Heart left ventricle (tissue), 16 donors: ENCODE measurements at regions not wholly inside any gene's neighbourhood (a gene's known extent, or its start where the extent isn't known, plus 50 kb on each side); places are given as distances from the start of the nearest gene placed in this dataset.

Experiments
- ATAC-seq, 4 donors: fragments of 200-7000 bp; cut with Tn5 transposase; one replicate each; pipeline ENCODE4 v1.9.1; 2020 to 2022; ENCODE audit warnings: moderate library complexity in 4 of 4, mild to moderate bottlenecking in 3 of 4, moderate number of reproducible peaks in 1 of 4
- DNase-seq, 5 donors: peaks; one replicate each; pipeline ENCODE4 v3.0.0-alpha.2; 2020
- H3K27ac ChIP-seq, 12 donors: fragments of 200-600 bp; sonication (generic) in 4 of 12; one replicate each; pipeline versions ENCODE4 v1.5.0 to v1.8.0; 2016 to 2022; ENCODE audit warnings: mild to moderate bottlenecking in 2 of 12
- H3K27me3 ChIP-seq, 9 donors: fragments of 200-600 bp; sonication (generic) in 2 of 9; one replicate each; pipeline versions ENCODE4 v1.5.1 to v1.8.0; 2016 to 2022; ENCODE audit warnings: mild to moderate bottlenecking in 3 of 9
- H3K36me3 ChIP-seq, 9 donors: fragments of 200-600 bp; sonication (generic) in 2 of 9; one replicate each; pipeline versions ENCODE4 v1.5.0 to v1.8.0; 2018 to 2022; ENCODE audit warnings: mild to moderate bottlenecking in 2 of 9
- H3K4me1 ChIP-seq, 12 donors: fragments of 200-600 bp; sonication (generic) in 4 of 12; one replicate each; pipeline versions ENCODE4 v1.5.0 to v1.8.0; 2016 to 2022; ENCODE audit warnings: mild to moderate bottlenecking in 3 of 12
- H3K4me3 ChIP-seq, 12 donors: fragments of 200-600 bp; sonication (generic) in 4 of 12; one replicate each; pipeline versions ENCODE4 v1.5.0 to v1.8.0; 2017 to 2022; ENCODE audit warnings: mild to moderate bottlenecking in 9 of 12, moderate library complexity in 4 of 12
- H3K9me3 ChIP-seq, 12 donors: fragments of 200-600 bp; sonication (generic) in 4 of 12; one replicate each; pipeline versions ENCODE4 v1.5.0 to v1.8.0; 2016 to 2022; ENCODE audit warnings: mild to moderate bottlenecking in 1 of 12
- POLR2A ChIP-seq, 2 donors: fragments of 450-650 bp; IDR thresholded peaks; one replicate each; pipeline ENCODE4 v1.6.1; 2017; ENCODE audit warnings: antibody characterized with exemption in 2 of 2, mild to moderate bottlenecking in 2 of 2, moderate library complexity in 2 of 2
- WGBS, 4 donors: extraction: QIAGEN DNeasy Blood & Tissue Kit in 2 of 4; methylation state at CpG; one replicate each; pipeline versions ENCODE4 v1.1.5 to v1.1.7; 2013 to 2018; 5-methylcytosine and 5-hydroxymethylcytosine counted together
- intact Hi-C, 10 donors: fragments of 100-400 bp; cut with DNase I; formaldehyde crosslinking; loops; one replicate each; pipeline versions ENCODE4 v1.11.1 to v1.14.2; 2022
- TF ChIP-seq, protein P1 (sequence below), 12 donors: fragments of 200-600 bp; sonication (generic) in 4 of 12; IDR thresholded peaks; one replicate each; pipeline versions ENCODE4 v1.5.0 to v1.8.0; 2018 to 2022; ENCODE audit warnings: antibody characterized with exemption in 12 of 12, mild to moderate bottlenecking in 5 of 12
- donor health status: ischemic (EF 13 %, LVEDD 7.1; RV severe dilation, severe dysfunction).
- donor health status: healthy with polysubstance abuse.
- donor health status: DM: no; HTN: yes; CAD: no.
- donor health status: DM: no; HTN: no; CAD: no.
- donor health status: ischemic (EF 25% LVEDD 6.9; RV normal size, moderate dysfunction).
- donor health status: ischemic (EF 25% LVEDD 5.7; RV mildly dilated, moderate dysfunction).
- donor health status: healthy.
- donor health status: DM: yes; HTN: yes; CAD: no.
- donor health status: ischemic (EF 35%, LVEDD 5.7; RV mildly dilated, moderate dysfunction).
- donor health status: nonischemic (EF 11% LVEDD 7.7; RV severe dilation, severe dysfunction).
- donor health status: DM: yes; HTN: yes; CAD: no.
- donor health status: PGD.
- donor health status: ischemic (EF 29% LVEDD 5.4; RV normal size, mild dysfunction).
- donor health status: nonischemic (EF 23%, LVEDD 6.1; RV moderate dilation, normal function).

DNA sequence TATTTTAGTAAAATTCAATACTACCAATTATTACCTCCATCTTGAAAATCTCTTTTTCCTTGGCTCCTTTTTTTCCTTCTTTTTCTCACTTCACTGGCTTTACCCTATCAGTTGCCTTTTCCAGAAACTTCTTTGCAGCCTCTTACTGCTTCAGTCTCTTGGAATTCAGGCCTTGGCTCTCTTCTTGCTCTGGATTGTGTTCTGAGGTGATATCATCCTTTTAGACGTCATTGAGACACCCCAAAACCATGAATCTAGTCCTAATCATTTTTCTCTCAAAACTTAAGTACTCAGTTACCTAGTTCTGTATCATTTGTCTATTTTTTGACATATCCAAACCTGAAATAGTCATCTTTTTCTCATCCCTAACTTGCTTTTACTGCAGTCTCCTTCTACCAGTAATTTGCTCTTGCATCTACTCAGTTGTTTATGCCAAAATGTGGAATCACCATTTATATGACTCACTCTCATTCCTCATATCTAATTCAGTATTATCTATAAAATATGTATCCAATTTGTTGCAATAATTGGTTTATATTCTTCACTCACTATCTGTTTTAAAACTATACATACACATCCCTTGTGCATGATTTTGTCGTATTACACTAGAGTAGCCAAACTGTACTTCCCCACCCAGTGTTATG lies 703.2 kb upstream of the CCDC54 start:
- no peak overlapping the region for H3K27ac ChIP-seq
- H3K4me1 ChIP-seq: no peaks in the 10 kb centered on the region
- H3K27me3 ChIP-seq: no peaks in the 10 kb centered on the region
- no peaks in the 10 kb centered on the region for H3K9me3 ChIP-seq
- TF ChIP-seq, protein P1, sequence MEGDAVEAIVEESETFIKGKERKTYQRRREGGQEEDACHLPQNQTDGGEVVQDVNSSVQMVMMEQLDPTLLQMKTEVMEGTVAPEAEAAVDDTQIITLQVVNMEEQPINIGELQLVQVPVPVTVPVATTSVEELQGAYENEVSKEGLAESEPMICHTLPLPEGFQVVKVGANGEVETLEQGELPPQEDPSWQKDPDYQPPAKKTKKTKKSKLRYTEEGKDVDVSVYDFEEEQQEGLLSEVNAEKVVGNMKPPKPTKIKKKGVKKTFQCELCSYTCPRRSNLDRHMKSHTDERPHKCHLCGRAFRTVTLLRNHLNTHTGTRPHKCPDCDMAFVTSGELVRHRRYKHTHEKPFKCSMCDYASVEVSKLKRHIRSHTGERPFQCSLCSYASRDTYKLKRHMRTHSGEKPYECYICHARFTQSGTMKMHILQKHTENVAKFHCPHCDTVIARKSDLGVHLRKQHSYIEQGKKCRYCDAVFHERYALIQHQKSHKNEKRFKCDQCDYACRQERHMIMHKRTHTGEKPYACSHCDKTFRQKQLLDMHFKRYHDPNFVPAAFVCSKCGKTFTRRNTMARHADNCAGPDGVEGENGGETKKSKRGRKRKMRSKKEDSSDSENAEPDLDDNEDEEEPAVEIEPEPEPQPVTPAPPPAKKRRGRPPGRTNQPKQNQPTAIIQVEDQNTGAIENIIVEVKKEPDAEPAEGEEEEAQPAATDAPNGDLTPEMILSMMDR (IDR thresholded peaks at IDR 0.05): no peak
- no peak for TF ChIP-seq POLR2A (IDR thresholded peaks at IDR 0.05)
- H3K4me3 ChIP-seq: no peak overlapping the region
- ATAC-seq (no peak), DNase-seq (no peak)
- intact Hi-C loops: no loop called here
- H3K36me3 ChIP-seq: no peaks in the 10 kb centered on the region
- WGBS, 4 donors: 74 to 80% (median 76%) methylated on average over 2 of the region's 2 CpGs

DNA sequence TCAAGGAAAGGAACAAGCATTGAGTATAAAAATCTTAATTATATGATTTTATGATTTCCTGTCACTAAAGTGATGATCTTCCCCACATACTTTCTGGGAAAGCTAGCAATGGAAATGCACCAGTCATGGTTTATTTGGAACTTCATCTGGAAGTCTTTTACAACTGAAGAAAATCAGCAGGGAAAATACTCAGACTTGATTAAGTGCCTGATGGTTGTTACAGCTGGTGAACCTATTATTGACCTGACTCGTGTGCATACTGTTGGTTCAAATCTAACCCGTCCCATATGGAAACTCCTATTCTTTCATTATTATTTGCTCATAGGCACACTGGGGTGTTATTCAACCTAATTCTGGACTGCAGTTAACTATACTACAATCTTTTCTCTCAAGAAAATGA lies 701.8 kb upstream of the CCDC54 start:
- 65 to 77% (median 73%) methylated on average over 2 of the region's 2 CpGs for WGBS, 4 donors
- ATAC-seq (no peak), DNase-seq (no peak)
- H3K4me1 ChIP-seq: no peaks in the 10 kb centered on the region
- H3K4me3 ChIP-seq: no peak overlapping the region
- no peaks in the 10 kb centered on the region for H3K36me3 ChIP-seq
- intact Hi-C loops: no loop called here
- H3K9me3 ChIP-seq: no peaks in the 10 kb centered on the region
- no peaks in the 10 kb centered on the region for H3K27me3 ChIP-seq
- no peak overlapping the region for H3K27ac ChIP-seq
- TF ChIP-seq, protein P1 (IDR thresholded peaks at IDR 0.05): no peak
- no peak for TF ChIP-seq POLR2A (IDR thresholded peaks at IDR 0.05)

DNA sequence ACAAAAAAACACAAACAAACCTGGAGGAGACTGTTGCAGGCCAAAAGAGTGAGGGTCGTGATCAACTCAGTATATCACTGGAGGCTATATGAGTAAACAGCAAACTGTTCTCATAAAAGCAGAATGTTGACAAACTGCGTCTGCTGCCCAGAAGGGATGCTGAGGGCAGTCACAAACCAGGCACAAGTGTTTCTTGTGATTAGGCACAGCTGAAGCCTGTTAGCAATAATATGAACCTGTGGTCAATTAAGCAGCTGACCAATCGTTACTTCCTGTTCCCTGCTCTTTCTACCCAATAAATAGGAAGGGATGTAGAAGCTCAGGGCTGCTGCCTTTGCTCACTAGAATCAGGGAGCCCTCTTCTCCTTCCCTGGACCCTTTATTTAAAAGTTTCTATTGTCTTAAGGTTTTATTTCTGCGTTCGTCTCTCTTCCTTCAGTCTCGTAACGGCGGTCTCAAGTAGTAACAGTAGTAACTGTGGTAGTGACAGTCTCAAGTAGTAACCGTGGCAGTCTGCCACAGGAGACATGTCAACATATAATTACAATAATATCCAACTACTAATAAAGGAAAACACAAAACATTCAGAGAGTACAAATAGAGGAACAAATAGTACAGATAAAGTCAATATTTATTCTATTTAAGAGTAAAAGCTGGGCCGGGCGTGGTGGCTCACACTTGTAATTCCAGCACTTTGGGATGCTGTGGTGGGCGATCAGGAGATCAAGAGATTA lies 698.4 kb upstream of the CCDC54 start:
- WGBS, 4 donors: 86 to 88% (median 87%) methylated on average over 12 of the region's 12 CpGs
- intact Hi-C loops: no loop called here

DNA sequence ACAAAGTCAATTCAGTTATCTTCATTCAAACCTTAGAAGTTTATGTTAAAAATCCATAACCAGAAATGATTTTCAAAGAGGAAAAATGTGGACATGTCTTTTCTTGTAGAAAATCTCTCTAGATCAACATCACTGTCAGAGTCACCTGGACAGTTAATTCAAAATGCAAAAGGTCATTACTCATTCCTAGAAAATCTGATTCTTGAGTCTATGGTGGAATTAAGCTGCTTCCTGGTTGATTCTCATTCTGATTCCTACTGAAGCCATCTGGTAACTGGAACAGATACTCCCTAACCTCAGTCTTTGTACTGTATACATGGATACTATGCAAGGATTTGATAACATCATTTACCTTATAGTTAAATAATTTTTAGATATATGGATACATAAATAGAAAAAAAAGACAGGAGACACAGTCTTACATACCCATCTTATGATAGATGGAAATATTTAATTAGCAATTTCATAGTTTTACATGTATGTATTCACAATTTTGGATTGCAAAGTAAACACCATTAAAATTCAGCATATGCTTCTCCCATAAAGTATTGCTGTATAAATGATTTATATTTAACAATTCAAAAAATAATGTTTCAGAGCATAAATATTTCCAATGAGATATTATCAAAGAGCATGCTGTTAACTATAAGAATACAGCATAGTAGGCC lies 693.2 kb upstream of the CCDC54 start:
- H3K36me3 ChIP-seq: no peaks in the 10 kb centered on the region
- no peak overlapping the region for H3K4me3 ChIP-seq
- TF ChIP-seq, protein P1 (IDR thresholded peaks at IDR 0.05): no peak
- no peak for TF ChIP-seq POLR2A (IDR thresholded peaks at IDR 0.05)
- intact Hi-C loops: no loop called here
- no peak for DNase-seq
- no peak overlapping the region for H3K27ac ChIP-seq
- ATAC-seq: no peak
- H3K27me3 ChIP-seq: no peaks in the 10 kb centered on the region
- H3K9me3 ChIP-seq: no peaks in the 10 kb centered on the region
- H3K4me1 ChIP-seq: no peaks in the 10 kb centered on the region

More for the DNA sequence above, 698.4 kb upstream of the CCDC54 start:
- Histone ChIP-seq H3K4me3 (no peak overlapping the region), H3K4me1 (no peaks in the 10 kb centered on the region), H3K27ac (no peak overlapping the region), H3K9me3 (no peaks in the 10 kb centered on the region), H3K27me3 (no peaks in the 10 kb centered on the region), H3K36me3 (no peaks in the 10 kb centered on the region)
- DNase-seq: no peak
- TF ChIP-seq POLR2A (IDR thresholded peaks at IDR 0.05): no peak
- TF ChIP-seq, protein P1 (IDR thresholded peaks at IDR 0.05): no peak
- no peak for ATAC-seq
